GM19240 (cell line): ENCODE measurements at regions not wholly inside any gene's neighbourhood (a gene's known extent, or its start where the extent isn't known, plus 50 kb on each side); places are given as distances from the start of the nearest gene placed in this dataset.

Experiments
- DNase-seq: peaks from one replicate; pipeline ENCODE4 v3.0.0; 2011; ENCODE audit warnings: low spot score; ENCODE audit not compliant: insufficient read length

- no peak for DNase-seq
Observed at GRCh38 chr5:88544136-88544645, 275.5 kb upstream of the TMEM161B start.

GRCh38 chr5:88542786-88543185 is 274.1 kb upstream of the TMEM161B start:
- DNase-seq, result no peak

- no peak for DNase-seq
Observed at GRCh38 chr5:88540471-88541115, 271.9 kb upstream of the TMEM161B start.

GRCh38 chr5:88539693-88540365 is 271.2 kb upstream of the TMEM161B start:
- DNase-seq, result no peak

- no peak for DNase-seq
Observed at GRCh38 chr5:88539026-88539425, 270.4 kb upstream of the TMEM161B start.

GRCh38 chr5:88536146-88536545 is 267.5 kb upstream of the TMEM161B start:
- DNase-seq, result no peak

GRCh38 chr5:88524941-88525340 is 256.3 kb upstream of the TMEM161B start:
- DNase-seq, result no peak

GRCh38 chr5:88519066-88519465 is 250.4 kb upstream of the TMEM161B start:
- DNase-seq, result no peak

- no peak for DNase-seq
Observed at GRCh38 chr5:88518131-88519016, 249.7 kb upstream of the TMEM161B start.

- DNase-seq, result no peak
Observed at GRCh38 chr5:88515881-88516819, 247.5 kb upstream of the TMEM161B start.

GRCh38 chr5:88515068-88515467 is 246.4 kb upstream of the TMEM161B start:
- DNase-seq, result no peak

GRCh38 chr5:88509403-88509802 is 240.8 kb upstream of the TMEM161B start:
- DNase-seq, result no peak

- DNase-seq, result no peak
Observed at GRCh38 chr5:88507261-88507660, 238.6 kb upstream of the TMEM161B start.

- DNase-seq, result no peak
Observed at GRCh38 chr5:88503406-88503805, 234.8 kb upstream of the TMEM161B start.

- no peak for DNase-seq
Observed at GRCh38 chr5:88503041-88503345, 234.3 kb upstream of the TMEM161B start.

- no peak for DNase-seq
Observed at GRCh38 chr5:88502179-88503040, 233.8 kb upstream of the TMEM161B start.

- DNase-seq, result no peak
Observed at GRCh38 chr5:88495810-88496209, 227.2 kb upstream of the TMEM161B start.

- DNase-seq, result no peak
Observed at GRCh38 chr5:88490874-88491273, 222.2 kb upstream of the TMEM161B start.

- no peak for DNase-seq
Observed at GRCh38 chr5:88489364-88489763, 220.7 kb upstream of the TMEM161B start.

GRCh38 chr5:88488561-88488960 is 219.9 kb upstream of the TMEM161B start:
- DNase-seq, result no peak
